HG02623 (cell line): ENCODE measurements at regions not wholly inside any gene's neighbourhood (a gene's known extent, or its start where the extent isn't known, plus 50 kb on each side); places are given as distances from the start of the nearest gene placed in this dataset.

Experiments used
- ATAC-seq: cut with Tn5 transposase; IDR thresholded peaks from one replicate; pipeline ENCODE4 v1.9.1; 2021; ENCODE audit warnings: moderate library complexity; ENCODE audit not compliant: unreplicated experiment

DNA sequence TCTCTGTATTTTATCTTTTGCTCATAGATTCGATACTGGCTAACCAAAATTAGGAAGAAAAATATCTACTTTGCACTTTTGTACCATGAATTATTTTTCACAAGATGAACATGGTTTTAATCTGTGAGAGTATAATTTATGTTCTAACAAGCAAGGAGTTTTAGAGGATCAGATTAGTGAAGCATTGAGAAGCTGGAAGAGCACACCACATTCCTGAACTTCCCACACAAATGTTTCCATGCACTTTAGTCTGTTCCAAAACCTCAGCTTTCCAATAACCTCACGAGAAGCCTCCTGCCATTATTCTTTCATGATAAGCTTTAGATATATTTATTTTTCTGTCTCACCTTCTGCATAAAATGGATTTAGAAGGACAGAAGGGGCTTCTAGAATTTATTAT is 98.7 kb upstream of the MPDZ start:
- ATAC-seq, result no peak

DNA sequence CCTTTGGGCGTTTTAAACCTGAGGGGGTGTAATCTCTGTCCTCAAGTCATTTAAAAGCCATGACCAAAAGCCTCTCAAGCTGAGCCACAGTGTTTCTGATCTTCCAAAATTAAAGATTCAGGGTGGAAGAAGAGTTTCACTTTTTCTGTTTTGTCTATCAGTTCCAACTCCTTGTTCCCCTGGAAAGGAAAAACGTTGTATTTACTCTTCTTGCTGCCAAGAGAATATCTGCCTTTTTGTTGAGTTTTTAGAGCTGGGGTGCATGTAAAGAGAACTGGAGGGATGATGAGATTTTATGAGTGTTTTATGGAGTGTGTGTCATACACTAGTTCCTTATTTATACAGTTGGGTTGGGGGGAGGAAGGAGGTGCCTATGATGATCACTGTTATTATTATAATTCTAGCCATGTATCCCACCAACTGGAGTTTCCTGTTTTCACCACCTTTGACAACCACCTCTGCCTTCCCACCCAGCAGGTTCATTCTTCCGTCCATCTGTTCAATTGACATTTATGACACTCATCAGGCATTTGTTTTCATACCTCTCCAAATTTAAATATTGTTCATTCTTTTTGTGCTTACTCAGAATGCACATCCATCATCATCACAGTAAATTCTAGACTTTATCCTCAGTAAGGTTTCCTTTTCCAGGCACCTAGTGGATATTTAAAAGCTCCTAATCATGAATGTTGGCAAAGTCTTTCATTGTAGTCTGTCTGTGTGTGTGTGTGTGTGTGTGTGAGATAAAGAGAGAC is 97.9 kb upstream of the MPDZ start:
- no peak for ATAC-seq

DNA sequence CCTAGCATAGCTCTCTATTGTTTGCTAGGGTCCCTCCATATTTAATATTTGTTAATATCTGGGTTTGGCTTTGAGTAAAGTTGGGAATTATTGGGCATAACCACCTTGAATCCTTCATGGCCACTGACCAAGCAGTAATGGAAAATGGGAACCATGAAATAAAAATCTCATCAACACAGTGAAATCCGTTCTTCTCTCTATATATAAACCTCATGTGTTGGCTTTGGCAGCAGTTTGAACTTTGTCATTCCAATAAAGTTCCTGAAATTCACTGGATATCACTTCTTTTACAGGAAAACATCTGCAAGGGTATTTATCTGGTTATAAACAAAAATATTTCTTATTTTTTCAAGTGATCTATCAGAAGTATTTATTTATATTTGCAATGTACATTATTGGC is 93.0 kb upstream of the MPDZ start:
- ATAC-seq, result no peak

DNA sequence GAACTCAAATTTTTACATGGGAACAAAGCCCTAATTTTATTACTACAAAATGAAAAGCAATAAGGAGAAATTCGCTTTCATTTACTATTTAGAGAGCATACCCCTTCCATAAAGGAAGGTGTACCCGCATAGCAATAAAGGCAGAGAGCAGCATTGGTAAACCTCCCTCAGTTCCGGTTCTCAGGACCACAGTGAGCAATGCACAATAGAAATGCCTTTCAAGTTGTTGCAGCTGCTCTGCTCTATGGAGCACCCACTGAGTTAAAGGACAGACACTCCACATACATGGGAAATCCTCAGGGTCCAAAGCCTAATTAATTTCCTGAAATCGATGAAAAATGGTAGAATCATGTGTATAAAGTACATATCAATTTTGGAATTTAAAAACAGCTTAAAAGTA is 89.9 kb upstream of the MPDZ start:
- ATAC-seq, result no peak

GRCh38 chr9:13367784-13368183 is 88.3 kb upstream of the MPDZ start:
- no peak for ATAC-seq

DNA sequence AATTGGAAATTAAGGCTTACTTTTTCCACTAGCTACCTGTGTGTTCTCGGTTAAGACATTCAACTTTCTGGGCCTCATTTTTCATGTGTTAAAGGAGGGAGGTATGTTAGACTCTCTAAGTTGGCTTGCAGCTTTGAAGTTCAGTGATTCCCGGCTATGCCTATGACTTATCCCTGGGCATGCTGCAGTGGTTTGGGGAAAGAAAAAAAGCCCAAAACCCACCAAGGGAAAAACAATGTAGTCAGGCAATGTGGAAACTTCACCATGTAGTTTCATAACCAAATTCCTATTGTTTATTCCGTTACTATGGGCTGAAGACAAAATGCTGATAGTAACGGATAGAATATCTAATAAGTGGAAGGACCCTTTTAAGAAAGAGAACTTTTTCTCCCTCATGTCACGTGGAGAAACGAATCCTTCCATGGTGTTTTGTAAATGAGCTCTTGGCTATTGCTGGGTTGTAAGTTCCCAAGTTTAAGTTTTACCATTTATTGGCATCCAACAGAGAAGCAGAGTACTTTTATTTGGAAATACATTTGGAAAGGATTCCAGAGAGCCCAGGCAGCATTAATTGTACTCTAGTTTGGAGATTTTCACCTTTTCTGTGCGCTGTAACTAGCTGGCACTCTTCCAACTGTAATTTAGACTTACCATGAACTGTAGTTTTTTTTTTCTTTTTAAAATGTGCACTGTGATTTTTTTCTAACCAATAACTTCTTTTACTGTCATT is 84.9 kb upstream of the MPDZ start:
- ATAC-seq, result no peak

DNA sequence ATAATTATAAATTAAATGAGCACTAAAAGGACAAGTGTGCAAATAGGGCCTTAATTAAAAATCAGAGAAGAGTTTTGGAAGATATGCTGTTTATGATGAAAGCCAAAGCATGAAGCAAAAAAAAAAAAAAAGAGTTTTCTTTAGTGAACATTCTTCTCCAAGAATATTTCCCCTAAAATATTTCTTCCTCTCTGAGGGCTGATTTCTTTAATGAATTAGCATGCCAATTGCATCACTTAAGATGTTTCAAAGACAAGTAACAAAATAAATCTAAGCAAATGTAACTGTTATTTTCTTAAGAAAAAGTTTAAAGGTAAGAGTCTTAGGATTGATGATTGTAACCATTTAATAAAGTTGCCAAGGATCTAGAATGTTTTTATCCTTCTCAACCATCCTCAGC is 81.6 kb upstream of the MPDZ start:
- no peak for ATAC-seq

- ATAC-seq, result no peak
Measured at GRCh38 chr9:13360188-13360587, 80.7 kb upstream of the MPDZ start.

GRCh38 chr9:13358128-13358527 is 78.6 kb upstream of the MPDZ start:
- no peak for ATAC-seq

DNA sequence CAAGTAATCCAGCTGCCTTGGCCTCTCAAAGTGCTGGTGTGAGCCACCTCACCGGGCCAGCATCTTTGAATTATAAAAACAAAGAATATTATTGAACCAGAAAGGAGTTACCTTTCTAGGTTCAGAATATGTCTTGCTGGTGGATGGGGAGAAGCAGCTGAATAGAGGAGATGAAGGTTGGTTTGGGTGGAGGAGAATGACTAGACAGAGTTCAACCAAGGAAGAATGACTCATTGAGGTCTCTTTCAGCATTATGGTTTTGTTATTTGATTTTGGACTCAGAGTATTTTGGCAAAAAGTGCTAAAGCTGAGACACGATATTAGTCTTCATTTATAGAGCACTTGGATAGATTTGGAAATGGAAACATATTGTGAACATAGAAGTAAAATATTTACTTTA is 75.2 kb upstream of the MPDZ start:
- no peak for ATAC-seq

- no peak for ATAC-seq
Measured at GRCh38 chr9:13352451-13352979, 73.0 kb upstream of the MPDZ start.

- ATAC-seq, result no peak
Measured at GRCh38 chr9:13351778-13352386, 72.4 kb upstream of the MPDZ start.

GRCh38 chr9:13332571-13332970 is 53.1 kb upstream of the MPDZ start:
- ATAC-seq, result no peak

DNA sequence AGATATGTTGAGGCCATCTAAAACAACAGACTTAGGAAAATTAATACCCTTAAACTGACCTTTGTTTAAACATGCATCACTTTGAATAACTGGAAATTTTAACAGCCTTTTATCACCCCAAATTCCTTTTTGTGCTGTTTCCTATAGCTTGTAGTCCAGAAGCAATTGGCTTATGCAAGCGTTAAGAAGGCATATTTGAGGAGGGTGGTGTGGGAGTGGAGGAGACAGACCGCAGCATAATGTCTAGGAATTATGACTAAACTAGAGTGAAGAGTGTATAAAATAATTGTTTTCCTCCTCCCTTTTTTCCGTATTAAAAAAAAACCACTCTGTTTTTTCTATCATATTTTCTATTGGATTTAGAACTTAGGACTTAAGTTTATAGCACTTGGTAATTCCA is 51.8 kb upstream of the MPDZ start:
- no peak for ATAC-seq

DNA sequence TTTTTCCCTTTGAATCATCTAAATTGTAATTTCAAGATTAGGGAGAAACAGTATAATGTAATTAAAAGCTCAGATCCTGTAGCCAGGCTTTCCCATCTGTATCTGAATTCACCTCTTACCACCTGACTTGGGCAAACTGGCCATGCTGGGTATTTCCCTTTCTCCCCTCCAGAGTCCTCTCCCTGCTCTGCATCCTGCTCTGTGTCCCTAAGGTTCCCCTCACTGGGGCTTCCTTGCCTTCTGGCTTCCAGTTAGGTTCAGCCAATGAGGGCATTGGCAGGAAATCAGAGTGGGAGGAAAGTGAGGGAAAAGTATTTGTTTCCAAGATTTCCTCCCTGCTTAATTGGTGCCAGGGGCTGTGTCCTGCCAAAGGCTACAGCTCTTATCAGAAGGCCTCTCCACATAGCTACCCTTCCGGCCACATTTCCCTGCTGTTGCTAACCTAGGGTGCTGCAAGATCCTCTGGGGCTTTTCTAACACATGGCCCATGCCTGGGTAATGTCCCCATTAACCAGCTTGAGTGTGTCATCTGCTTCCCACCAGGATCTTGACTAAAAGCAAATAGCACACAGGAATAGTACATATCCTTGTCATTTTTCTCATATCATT is 51.0 kb upstream of the MPDZ start:
- no peak for ATAC-seq
